ENCODE measurements at regions not wholly inside any gene's neighbourhood (a gene's known extent, or its start where the extent isn't known, plus 50 kb on each side); places are given as distances from the start of the nearest gene placed in this dataset.

DNA sequence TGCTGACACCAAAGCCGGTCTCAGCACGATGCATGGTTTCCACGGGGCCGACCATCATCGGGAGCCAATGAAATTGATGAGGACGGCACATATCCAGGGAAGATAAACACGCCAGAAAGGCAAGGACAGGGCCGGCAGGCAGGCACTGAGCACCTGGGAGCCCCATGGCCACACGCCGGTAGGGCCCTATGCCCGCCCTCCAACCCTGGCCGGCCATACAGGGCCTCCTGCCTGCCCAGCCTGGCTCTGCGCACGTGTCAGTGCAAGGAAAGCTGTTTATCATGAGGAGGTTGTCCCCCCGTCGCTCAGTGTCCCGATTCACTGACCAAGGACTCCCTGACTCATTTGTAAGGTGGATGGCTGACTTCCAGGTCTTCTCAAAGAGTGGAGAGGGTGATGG is 237.5 kb downstream of the GLI2 start:
- no peaks in the 10 kb centered on the region for H3K9me3 ChIP-seq (ENCODE audit: low read length)
- H3K27ac ChIP-seq (ENCODE audit: low read length): no peak overlapping the region
- TF ChIP-seq EZH2 (IDR thresholded peaks at IDR 0.05; ENCODE audit: borderline replicate concordance, insufficient read depth, low read length, poor library complexity, severe bottlenecking) (no peak), MXI1 (conservative IDR thresholded peaks at IDR 0.05; ENCODE audit: poor library complexity, severe bottlenecking) (no peak), SMC3 (conservative IDR thresholded peaks at IDR 0.05; ENCODE audit: poor library complexity) (no peak), POLR2AphosphoS5 (IDR thresholded peaks at IDR 0.05) (no peak), REST (IDR thresholded peaks at IDR 0.05; ENCODE audit: borderline replicate concordance) (no peak), RAD21 (conservative IDR thresholded peaks at IDR 0.05) (no peak), EP300 (conservative IDR thresholded peaks at IDR 0.05; ENCODE audit: poor library complexity, severe bottlenecking) (no peak), TAF1 (IDR thresholded peaks at IDR 0.05; ENCODE audit: low read depth) (no peak)
- TF ChIP-seq, protein P1, sequence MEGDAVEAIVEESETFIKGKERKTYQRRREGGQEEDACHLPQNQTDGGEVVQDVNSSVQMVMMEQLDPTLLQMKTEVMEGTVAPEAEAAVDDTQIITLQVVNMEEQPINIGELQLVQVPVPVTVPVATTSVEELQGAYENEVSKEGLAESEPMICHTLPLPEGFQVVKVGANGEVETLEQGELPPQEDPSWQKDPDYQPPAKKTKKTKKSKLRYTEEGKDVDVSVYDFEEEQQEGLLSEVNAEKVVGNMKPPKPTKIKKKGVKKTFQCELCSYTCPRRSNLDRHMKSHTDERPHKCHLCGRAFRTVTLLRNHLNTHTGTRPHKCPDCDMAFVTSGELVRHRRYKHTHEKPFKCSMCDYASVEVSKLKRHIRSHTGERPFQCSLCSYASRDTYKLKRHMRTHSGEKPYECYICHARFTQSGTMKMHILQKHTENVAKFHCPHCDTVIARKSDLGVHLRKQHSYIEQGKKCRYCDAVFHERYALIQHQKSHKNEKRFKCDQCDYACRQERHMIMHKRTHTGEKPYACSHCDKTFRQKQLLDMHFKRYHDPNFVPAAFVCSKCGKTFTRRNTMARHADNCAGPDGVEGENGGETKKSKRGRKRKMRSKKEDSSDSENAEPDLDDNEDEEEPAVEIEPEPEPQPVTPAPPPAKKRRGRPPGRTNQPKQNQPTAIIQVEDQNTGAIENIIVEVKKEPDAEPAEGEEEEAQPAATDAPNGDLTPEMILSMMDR (IDR thresholded peaks at IDR 0.05; ENCODE audit: poor library complexity, severe bottlenecking): no peak
- no peaks in the 10 kb centered on the region for H3K9me2 ChIP-seq (ENCODE audit: insufficient read depth, low read length)
- H3K27me3 ChIP-seq (ENCODE audit: insufficient read depth, low read depth, low read length): no peaks in the 10 kb centered on the region
- no peak overlapping the region for H3K4me2 ChIP-seq (ENCODE audit: low read length)
- H3K9ac ChIP-seq (ENCODE audit: low read length): no peak overlapping the region
- no peak overlapping the region for H3K4me3 ChIP-seq (ENCODE audit: low read length)
- H3K79me2 ChIP-seq (replicated peaks; ENCODE audit: insufficient read depth, low read length): no peaks in the 10 kb centered on the region
- H3F3A ChIP-seq (ENCODE audit: insufficient read depth, low read length, poor library complexity, severe bottlenecking): no peaks in the 10 kb centered on the region
- no peak overlapping the region for H2AFZ ChIP-seq (ENCODE audit: low read depth, low read length)
- H3K36me3 ChIP-seq (ENCODE audit: insufficient read depth, low read length): no peaks in the 10 kb centered on the region
- no peaks in the 10 kb centered on the region for H4K20me1 ChIP-seq (ENCODE audit: insufficient read depth)

DNA sequence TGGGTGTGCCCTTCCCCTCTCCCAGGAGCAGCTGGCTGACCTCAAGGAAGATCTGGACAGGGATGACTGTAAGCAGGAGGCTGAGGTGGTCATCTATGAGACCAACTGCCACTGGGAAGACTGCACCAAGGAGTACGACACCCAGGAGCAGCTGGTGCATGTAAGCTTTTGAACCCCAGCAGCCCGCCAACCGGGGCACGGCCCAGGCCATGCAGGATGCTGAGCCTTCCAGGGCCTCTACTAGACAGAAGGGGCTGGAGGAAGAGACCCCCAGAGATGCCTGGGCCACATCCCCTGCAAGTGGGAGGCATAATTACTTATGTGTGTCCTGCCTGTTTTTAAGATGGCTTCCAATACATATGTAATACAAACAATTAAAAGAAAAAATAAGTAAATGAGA is 239.3 kb downstream of the GLI2 start:
- no peaks in the 10 kb centered on the region for H3K79me2 ChIP-seq (replicated peaks; ENCODE audit: insufficient read depth, low read length)
- H3K4me3 ChIP-seq (ENCODE audit: low read length): no peak overlapping the region
- H3K36me3 ChIP-seq (ENCODE audit: insufficient read depth, low read length): no peaks in the 10 kb centered on the region
- no peak overlapping the region for H3K9ac ChIP-seq (ENCODE audit: low read length)
- no peak for TF ChIP-seq TAF1 (IDR thresholded peaks at IDR 0.05; ENCODE audit: low read depth)
- TF ChIP-seq, protein P1 (IDR thresholded peaks at IDR 0.05; ENCODE audit: poor library complexity, severe bottlenecking): no peak
- no peaks in the 10 kb centered on the region for H3K9me3 ChIP-seq (ENCODE audit: low read length)
- H3K4me2 ChIP-seq (ENCODE audit: low read length): no peak overlapping the region
- no peaks in the 10 kb centered on the region for H3K27me3 ChIP-seq (ENCODE audit: insufficient read depth, low read depth, low read length)
- H3K27ac ChIP-seq (ENCODE audit: low read length): no peak overlapping the region
- H3K9me2 ChIP-seq (ENCODE audit: insufficient read depth, low read length): no peaks in the 10 kb centered on the region
- H2AFZ ChIP-seq (ENCODE audit: low read depth, low read length): no peak overlapping the region
- no peaks in the 10 kb centered on the region for H4K20me1 ChIP-seq (ENCODE audit: insufficient read depth)
- H3F3A ChIP-seq (ENCODE audit: insufficient read depth, low read length, poor library complexity, severe bottlenecking): no peaks in the 10 kb centered on the region

Data from neural cell (in vitro differentiated cells).